ENCODE measurements at regions not wholly inside any gene's neighbourhood (a gene's known extent, or its start where the extent isn't known, plus 50 kb on each side); places are given as distances from the start of the nearest gene placed in this dataset.

DNA sequence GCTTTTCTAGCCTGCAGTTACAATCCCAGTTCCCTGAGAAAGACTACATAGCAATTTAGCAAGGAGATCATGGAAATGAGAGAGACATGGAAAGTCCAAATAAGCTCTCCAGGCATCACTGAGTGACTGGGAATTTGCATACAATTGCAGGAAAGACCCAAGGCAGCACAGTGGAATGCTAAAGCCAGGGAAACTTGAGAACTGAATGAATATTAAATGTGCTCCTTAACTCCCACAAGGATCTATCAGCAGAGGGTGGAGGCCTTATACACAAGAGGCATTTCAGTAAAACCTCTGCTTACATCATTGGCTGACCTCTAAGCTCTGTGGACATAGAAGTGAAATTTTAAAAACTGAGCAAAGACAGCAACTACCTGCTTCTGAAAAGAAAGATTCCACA, 355.6 kb upstream of the DAB2 start:
- H3K4me1 ChIP-seq (ENCODE audit: insufficient read depth, low read length) = no peaks in the 10 kb centered on the region
- no peak overlapping the region for H3K27ac ChIP-seq (ENCODE audit: low read depth, low read length)
- H3K9ac ChIP-seq (ENCODE audit: low read length) = no peak overlapping the region
- H3K27me3 ChIP-seq (ENCODE audit: control insufficient read depth in 1 of 2, insufficient read depth in 2 of 2, low read length in 2 of 2) = no peaks in the 10 kb centered on the region
- no peak overlapping the region for H3K4me3 ChIP-seq (ENCODE audit: low read depth in 1 of 2, low read length in 2 of 2)
- no peaks in the 10 kb centered on the region for H3K36me3 ChIP-seq (ENCODE audit: insufficient read depth, low read length)
- H3K9me3 ChIP-seq (ENCODE audit: low read length) = no peaks in the 10 kb centered on the region

DNA sequence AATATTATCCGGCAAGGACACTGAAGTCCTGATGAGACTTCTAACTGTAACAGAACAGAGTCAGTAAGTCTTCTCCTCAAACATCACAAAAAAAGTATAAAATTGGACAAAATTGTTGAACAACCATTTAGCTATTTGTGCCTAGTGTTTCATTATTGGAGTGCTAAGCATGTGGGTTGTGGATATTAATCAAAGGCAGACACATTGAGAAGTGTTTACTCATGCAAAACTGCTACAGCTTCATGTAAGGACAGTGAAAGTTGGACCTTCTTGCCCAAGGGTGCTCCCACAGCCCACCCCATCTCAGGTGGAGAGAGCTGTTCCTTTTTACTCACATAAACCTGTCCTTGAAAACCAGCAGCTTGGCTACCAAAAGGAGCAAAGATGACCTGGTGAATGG, 355.1 kb upstream of the DAB2 start:
- Histone ChIP-seq H3K4me1 (ENCODE audit: insufficient read depth, low read length) (no peaks in the 10 kb centered on the region), H3K9ac (ENCODE audit: low read length) (no peak overlapping the region), H3K36me3 (ENCODE audit: insufficient read depth, low read length) (no peaks in the 10 kb centered on the region), H3K4me3 (ENCODE audit: low read depth in 1 of 2, low read length in 2 of 2) (no peak overlapping the region), H3K27me3 (ENCODE audit: control insufficient read depth in 1 of 2, insufficient read depth in 2 of 2, low read length in 2 of 2) (no peaks in the 10 kb centered on the region), H3K9me3 (ENCODE audit: low read length) (no peaks in the 10 kb centered on the region), H3K27ac (ENCODE audit: low read depth, low read length) (no peak overlapping the region)

DNA sequence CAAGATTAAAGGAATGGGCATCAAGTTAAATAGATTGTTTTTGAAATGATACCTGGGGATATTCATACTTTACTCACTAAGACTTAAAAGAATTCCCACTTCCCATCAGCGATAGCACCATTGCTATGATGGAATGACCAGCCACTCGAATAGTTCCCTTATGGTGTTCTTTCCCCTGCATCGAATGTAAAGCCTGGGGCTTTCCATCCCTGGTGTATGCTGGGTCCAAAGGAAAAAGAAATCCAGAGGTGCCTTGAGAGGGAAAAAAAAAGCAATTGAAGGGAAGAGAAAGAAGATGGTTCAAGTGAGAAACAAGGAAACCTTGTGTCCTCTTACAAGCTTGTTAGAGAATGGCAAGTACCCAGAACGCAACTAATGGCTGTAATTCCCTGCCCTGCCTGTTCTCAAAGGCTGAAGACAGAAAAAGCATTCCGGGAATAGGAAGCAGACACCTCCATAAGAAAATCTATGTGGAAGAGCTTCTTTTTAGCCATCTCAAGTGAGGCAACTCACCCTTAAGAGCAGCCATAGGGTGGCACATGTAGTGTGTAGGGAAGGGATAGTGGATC, 351.1 kb upstream of the DAB2 start:
- Histone ChIP-seq H3K27ac (ENCODE audit: low read depth, low read length) (no peak overlapping the region), H3K9ac (ENCODE audit: low read length) (no peak overlapping the region), H3K4me1 (ENCODE audit: insufficient read depth, low read length) (no peaks in the 10 kb centered on the region), H3K9me3 (ENCODE audit: low read length) (no peaks in the 10 kb centered on the region), H3K4me3 (ENCODE audit: low read depth in 1 of 2, low read length in 2 of 2) (no peak overlapping the region), H3K27me3 (ENCODE audit: control insufficient read depth in 1 of 2, insufficient read depth in 2 of 2, low read length in 2 of 2) (no peaks in the 10 kb centered on the region), H3K36me3 (ENCODE audit: insufficient read depth, low read length) (no peaks in the 10 kb centered on the region)

DNA sequence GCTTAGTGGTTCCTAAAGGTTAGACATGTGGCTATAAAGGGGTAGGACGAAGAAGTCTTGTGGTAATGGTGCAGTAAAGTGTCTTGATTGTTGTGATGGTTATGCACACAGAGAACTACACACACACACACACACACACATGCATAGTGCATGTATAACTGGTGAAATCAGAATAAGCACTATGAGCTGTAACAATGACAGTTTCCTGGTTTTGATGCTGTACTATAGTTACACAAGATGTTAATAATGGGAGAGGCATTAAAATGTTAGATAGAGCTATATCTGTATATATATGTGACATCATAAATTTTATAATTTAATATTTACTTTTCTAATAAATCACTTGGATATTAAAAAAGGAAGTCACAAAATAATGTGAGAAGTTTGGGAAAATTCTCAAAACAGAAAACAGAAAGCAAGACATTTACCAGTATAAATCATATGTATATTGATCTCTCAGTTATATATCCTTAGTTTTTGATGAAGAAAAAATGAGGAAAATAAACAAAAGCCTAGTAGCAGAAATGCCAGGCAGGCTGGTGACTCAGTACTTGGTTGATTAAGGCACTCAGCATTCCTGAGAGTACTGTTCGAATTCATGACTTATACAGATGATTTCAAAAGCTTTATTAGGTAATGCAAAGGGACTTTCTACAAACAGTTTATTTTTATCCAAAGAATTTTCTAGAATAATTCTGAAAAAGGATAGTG, 350.5 kb upstream of the DAB2 start:
- Histone ChIP-seq H3K36me3 (ENCODE audit: insufficient read depth, low read length) (no peaks in the 10 kb centered on the region), H3K4me1 (ENCODE audit: insufficient read depth, low read length) (no peaks in the 10 kb centered on the region), H3K27me3 (ENCODE audit: control insufficient read depth in 1 of 2, insufficient read depth in 2 of 2, low read length in 2 of 2) (no peaks in the 10 kb centered on the region), H3K9me3 (ENCODE audit: low read length) (no peaks in the 10 kb centered on the region), H3K4me3 (ENCODE audit: low read depth in 1 of 2, low read length in 2 of 2) (no peak overlapping the region), H3K9ac (ENCODE audit: low read length) (no peak overlapping the region), H3K27ac (ENCODE audit: low read depth, low read length) (no peak overlapping the region)

DNA sequence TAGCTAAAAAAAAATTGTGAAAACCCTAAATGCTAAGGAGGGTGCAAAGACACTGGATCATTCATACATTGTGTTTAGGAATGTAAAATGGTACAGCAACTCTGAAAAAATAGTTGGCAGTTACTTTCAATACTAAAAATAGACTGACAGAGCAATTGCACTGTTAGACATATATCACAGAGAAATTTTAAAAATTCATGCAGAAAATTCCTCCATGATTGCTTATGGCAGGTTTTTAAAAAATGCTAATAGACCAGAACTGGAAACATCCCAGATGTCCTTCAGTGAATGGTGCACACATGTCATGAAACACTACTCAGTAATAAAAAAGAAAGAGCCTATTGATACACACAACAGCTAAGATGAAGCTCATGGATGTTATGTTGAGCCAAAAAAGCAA, 349.8 kb upstream of the DAB2 start:
- H3K36me3 ChIP-seq (ENCODE audit: insufficient read depth, low read length) = no peaks in the 10 kb centered on the region
- no peak overlapping the region for H3K9ac ChIP-seq (ENCODE audit: low read length)
- no peak overlapping the region for H3K27ac ChIP-seq (ENCODE audit: low read depth, low read length)
- no peaks in the 10 kb centered on the region for H3K27me3 ChIP-seq (ENCODE audit: control insufficient read depth in 1 of 2, insufficient read depth in 2 of 2, low read length in 2 of 2)
- no peaks in the 10 kb centered on the region for H3K9me3 ChIP-seq (ENCODE audit: low read length)
- H3K4me3 ChIP-seq (ENCODE audit: low read depth in 1 of 2, low read length in 2 of 2) = no peak overlapping the region
- H3K4me1 ChIP-seq (ENCODE audit: insufficient read depth, low read length) = no peaks in the 10 kb centered on the region

DNA sequence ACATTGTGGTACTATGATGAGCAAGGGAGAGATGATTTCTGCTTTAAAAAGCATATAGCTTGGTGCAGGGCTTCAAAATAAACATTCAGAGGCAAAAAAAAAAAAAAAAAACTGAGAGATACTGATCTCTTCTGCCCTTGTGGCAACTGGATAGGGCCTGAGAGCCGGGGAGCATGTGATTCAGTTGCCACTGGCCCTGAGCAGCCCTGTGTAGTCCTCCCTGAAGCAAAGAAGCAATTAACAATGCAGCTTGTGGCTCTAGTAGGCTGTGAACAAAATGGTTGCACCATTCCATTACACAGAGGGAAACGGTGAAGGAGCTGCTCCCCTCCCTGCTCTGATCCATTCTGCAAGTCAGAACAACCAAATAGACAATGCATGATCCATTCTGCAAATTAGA, 347.5 kb upstream of the DAB2 start:
- H3K4me3 ChIP-seq (ENCODE audit: low read depth in 1 of 2, low read length in 2 of 2) = no peak overlapping the region
- H3K9ac ChIP-seq (ENCODE audit: low read length) = no peak overlapping the region
- H3K9me3 ChIP-seq (ENCODE audit: low read length) = no peaks in the 10 kb centered on the region
- H3K36me3 ChIP-seq (ENCODE audit: insufficient read depth, low read length) = no peaks in the 10 kb centered on the region
- no peak overlapping the region for H3K27ac ChIP-seq (ENCODE audit: low read depth, low read length)
- no peaks in the 10 kb centered on the region for H3K27me3 ChIP-seq (ENCODE audit: control insufficient read depth in 1 of 2, insufficient read depth in 2 of 2, low read length in 2 of 2)
- H3K4me1 ChIP-seq (ENCODE audit: insufficient read depth, low read length) = no peaks in the 10 kb centered on the region

DNA sequence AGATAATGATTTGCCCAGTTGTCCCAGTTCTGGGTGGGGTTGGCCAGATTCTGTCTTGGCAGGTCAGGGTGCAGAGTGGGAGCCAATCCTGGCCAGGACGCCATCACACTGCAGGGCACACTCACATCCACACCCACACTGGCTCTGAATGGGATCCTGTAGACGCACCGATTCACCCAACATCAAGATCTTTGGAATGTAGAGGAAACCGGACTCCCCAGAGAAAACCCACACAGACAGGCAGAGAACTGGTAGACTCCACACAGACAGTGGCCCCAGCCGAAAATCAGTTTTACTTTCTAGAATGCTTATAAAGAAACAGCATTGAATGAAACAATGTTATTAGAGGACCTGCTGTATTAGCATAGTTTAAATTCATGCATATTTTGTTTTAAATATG, 343.1 kb upstream of the DAB2 start:
- H3K27ac ChIP-seq (ENCODE audit: low read depth, low read length) = no peak overlapping the region
- no peaks in the 10 kb centered on the region for H3K9me3 ChIP-seq (ENCODE audit: low read length)
- no peak overlapping the region for H3K9ac ChIP-seq (ENCODE audit: low read length)
- H3K4me3 ChIP-seq (ENCODE audit: low read depth in 1 of 2, low read length in 2 of 2) = no peak overlapping the region
- no peaks in the 10 kb centered on the region for H3K27me3 ChIP-seq (ENCODE audit: control insufficient read depth in 1 of 2, insufficient read depth in 2 of 2, low read length in 2 of 2)
- no peaks in the 10 kb centered on the region for H3K36me3 ChIP-seq (ENCODE audit: insufficient read depth, low read length)
- no peaks in the 10 kb centered on the region for H3K4me1 ChIP-seq (ENCODE audit: insufficient read depth, low read length)

DNA sequence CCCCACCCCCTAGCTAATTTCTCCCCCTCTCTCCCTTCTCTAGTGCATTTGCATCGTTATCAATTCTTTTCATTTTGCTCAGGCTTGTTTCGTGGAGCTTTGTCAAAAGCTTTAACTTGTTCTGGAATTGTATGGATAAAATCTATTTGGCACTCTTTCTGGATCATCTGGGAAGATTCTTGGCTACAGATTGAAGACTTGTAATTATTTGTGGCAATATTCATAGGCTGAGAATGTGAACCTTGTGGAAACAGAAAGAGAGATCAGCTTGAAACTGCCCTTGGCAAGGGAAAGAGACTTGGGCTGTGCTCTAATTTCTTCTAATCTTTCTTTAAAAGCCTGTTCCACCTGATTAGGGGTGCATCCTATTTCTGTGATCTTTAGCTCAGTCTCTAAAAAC, 340.6 kb upstream of the DAB2 start:
- Histone ChIP-seq H3K27ac (ENCODE audit: low read depth, low read length) (no peak overlapping the region), H3K9me3 (ENCODE audit: low read length) (no peaks in the 10 kb centered on the region), H3K9ac (ENCODE audit: low read length) (no peak overlapping the region), H3K4me3 (ENCODE audit: low read depth in 1 of 2, low read length in 2 of 2) (no peak overlapping the region), H3K27me3 (ENCODE audit: control insufficient read depth in 1 of 2, insufficient read depth in 2 of 2, low read length in 2 of 2) (no peaks in the 10 kb centered on the region), H3K36me3 (ENCODE audit: insufficient read depth, low read length) (no peaks in the 10 kb centered on the region), H3K4me1 (ENCODE audit: insufficient read depth, low read length) (no peaks in the 10 kb centered on the region)

DNA sequence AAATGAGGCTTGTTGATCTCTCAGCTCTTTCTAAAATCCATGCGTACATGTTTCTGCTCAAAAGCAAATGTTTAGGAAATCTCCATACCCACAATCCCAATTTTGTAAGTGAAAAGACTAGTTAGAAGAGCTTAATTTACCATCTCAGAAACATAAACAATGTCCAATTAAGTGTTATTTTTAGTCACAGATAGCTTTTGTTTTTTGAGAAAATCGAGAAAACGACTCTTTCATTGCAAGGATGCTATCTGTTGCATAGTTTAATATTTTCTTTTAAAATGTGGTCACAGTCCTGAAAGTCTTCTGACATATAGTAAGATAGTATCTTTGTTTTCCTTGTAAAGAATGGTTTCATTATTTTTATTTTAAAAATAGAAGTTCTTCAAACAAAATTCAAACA, 338.0 kb upstream of the DAB2 start:
- H3K9me3 ChIP-seq (ENCODE audit: low read length) = no peaks in the 10 kb centered on the region
- no peaks in the 10 kb centered on the region for H3K27me3 ChIP-seq (ENCODE audit: control insufficient read depth in 1 of 2, insufficient read depth in 2 of 2, low read length in 2 of 2)
- no peak overlapping the region for H3K4me3 ChIP-seq (ENCODE audit: low read depth in 1 of 2, low read length in 2 of 2)
- no peak overlapping the region for H3K27ac ChIP-seq (ENCODE audit: low read depth, low read length)
- no peaks in the 10 kb centered on the region for H3K4me1 ChIP-seq (ENCODE audit: insufficient read depth, low read length)
- no peak overlapping the region for H3K9ac ChIP-seq (ENCODE audit: low read length)
- no peaks in the 10 kb centered on the region for H3K36me3 ChIP-seq (ENCODE audit: insufficient read depth, low read length)

DNA sequence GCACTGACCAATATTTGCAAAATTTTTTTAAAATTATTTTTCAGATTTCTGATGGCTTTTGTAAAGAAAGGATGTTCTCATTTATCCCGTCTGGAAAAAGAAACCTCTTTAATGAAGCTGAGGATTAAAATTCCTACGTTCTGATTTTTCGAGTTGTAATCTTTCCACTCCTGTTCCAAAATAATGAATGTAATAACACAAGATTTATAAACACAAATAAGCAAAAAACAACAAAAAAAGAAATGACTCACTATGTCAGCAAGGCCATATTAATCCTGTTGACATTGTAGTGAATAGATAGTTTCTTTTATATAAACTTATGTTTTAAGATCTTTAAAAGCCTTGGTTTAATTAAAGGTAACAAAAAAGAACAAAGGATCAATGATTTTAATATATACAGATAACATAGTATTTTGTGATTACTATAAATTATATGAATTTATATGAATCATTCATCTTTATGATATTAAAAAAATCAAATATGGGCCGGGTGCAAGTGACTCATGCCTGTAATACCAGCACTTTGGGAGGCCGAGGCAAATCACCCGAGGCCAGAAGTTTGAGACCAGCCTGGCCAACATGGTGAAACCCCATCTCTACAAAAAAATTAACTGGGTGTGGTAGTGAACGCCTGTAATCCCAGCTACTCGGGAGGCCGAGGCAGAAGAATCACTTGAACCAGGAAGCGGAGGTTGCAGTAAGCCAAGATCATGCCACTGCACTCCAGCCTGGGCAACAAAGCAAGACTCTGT, 336.6 kb upstream of the DAB2 start:
- Histone ChIP-seq H3K27ac (ENCODE audit: low read depth, low read length) (no peak overlapping the region), H3K4me3 (ENCODE audit: low read depth in 1 of 2, low read length in 2 of 2) (no peak overlapping the region), H3K9ac (ENCODE audit: low read length) (no peak overlapping the region), H3K9me3 (ENCODE audit: low read length) (no peaks in the 10 kb centered on the region), H3K4me1 (ENCODE audit: insufficient read depth, low read length) (no peaks in the 10 kb centered on the region), H3K27me3 (ENCODE audit: control insufficient read depth in 1 of 2, insufficient read depth in 2 of 2, low read length in 2 of 2) (no peaks in the 10 kb centered on the region), H3K36me3 (ENCODE audit: insufficient read depth, low read length) (no peaks in the 10 kb centered on the region)

DNA sequence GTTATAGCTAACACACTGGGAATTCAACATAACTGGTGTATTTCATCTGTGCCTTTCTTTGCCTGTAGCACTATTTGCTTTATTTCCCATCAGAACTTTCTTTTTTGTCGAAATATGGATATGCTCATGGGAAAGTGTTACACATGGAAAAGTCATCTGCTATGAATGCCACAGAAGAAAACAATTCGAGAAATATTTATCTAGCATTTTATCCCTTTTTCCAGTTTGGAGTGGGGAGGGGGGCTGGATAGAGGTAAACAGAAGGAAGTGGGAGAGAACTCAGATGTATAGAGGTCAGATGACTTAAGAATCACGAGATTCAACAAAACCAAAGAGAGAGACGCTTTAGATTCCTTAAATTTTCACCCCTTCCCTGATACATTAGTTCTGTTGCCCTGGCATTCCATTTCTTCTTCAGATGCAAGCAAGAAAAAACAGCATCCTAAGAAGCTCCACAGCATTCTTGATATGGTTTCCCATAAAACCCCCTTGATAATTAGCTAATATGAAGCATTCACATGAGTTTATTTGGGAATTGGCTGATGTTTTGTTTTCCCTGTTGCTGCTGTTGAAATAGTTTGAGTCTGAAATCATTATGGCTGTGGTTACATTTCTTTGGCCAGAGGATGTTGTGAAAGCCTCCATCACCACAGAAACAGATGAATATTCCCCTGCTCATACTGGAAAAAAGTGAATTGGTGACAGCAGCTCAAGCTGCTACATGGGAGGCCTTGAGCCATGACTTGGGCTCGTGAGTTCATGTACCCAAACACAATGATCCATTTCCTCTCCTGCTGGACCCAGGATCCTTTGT, 335.8 kb upstream of the DAB2 start:
- Histone ChIP-seq H3K27ac (ENCODE audit: low read depth, low read length) (peak overlapping the region; percentile 30), H3K36me3 (ENCODE audit: insufficient read depth, low read length) (no peaks in the 10 kb centered on the region), H3K4me1 (ENCODE audit: insufficient read depth, low read length) (no peaks in the 10 kb centered on the region), H3K9ac (ENCODE audit: low read length) (no peak overlapping the region), H3K9me3 (ENCODE audit: low read length) (no peaks in the 10 kb centered on the region), H3K4me3 (ENCODE audit: low read depth in 1 of 2, low read length in 2 of 2) (no peak overlapping the region), H3K27me3 (ENCODE audit: control insufficient read depth in 1 of 2, insufficient read depth in 2 of 2, low read length in 2 of 2) (no peaks in the 10 kb centered on the region)
